Activated T-cell treated with anti-CD3 and anti-CD28 coated beads, Interleukin-2, amount 50 U/mL, for 72 hours (primary cell): ENCODE measurements at regions not wholly inside any gene's neighbourhood (a gene's known extent, or its start where the extent isn't known, plus 50 kb on each side); places are given as distances from the start of the nearest gene placed in this dataset.
"Not testable (repeated sequence)": the region's sequence is repeated elsewhere in the genome, so short reads cannot be mapped to it uniquely, and the experiment has no call there.

Experiments used
- ATAC-seq, 2 donors: fragments of 150-1000 bp; cut with Tn5 transposase; replicated peaks in 1 of 2; 2 replicates each; pipeline ENCODE4 v1.10.0; 2021; ENCODE audit warnings: moderate library complexity in 2 of 2, mild to moderate bottlenecking in 1 of 2
- DNase-seq, 2 donors: peaks; one replicate each; pipeline ENCODE4 v3.0.0; 2021 to 2022; ENCODE audit warnings: mixed read lengths in 1 of 2
- H3K27ac Mint-ChIP-seq: one replicate; pipeline ENCODE4 v1.8.0; 2022; ENCODE audit warnings: mild to moderate bottlenecking, moderate library complexity, mixed read lengths
- H3K27me3 Mint-ChIP-seq: one replicate; pipeline ENCODE4 v1.8.0; 2022; ENCODE audit warnings: low read depth, mixed read lengths
- H3K36me3 Mint-ChIP-seq, 2 donors: one replicate each; pipeline ENCODE4 v1.8.0; 2022; ENCODE audit warnings: mixed read lengths in 2 of 2, mild to moderate bottlenecking in 1 of 2; ENCODE audit not compliant: insufficient read depth in 2 of 2
- H3K4me1 Mint-ChIP-seq: one replicate; pipeline ENCODE4 v1.8.0; 2022; ENCODE audit warnings: low read depth, mixed read lengths
- H3K4me3 Mint-ChIP-seq, 2 donors: one replicate each; pipeline ENCODE4 v1.8.0; 2022; ENCODE audit warnings: mild to moderate bottlenecking in 2 of 2, mixed read lengths in 2 of 2, moderate library complexity in 2 of 2
- H3K9me3 Mint-ChIP-seq, 2 donors: one replicate each; pipeline ENCODE4 v1.8.0; 2022; ENCODE audit warnings: mixed read lengths in 2 of 2

DNA sequence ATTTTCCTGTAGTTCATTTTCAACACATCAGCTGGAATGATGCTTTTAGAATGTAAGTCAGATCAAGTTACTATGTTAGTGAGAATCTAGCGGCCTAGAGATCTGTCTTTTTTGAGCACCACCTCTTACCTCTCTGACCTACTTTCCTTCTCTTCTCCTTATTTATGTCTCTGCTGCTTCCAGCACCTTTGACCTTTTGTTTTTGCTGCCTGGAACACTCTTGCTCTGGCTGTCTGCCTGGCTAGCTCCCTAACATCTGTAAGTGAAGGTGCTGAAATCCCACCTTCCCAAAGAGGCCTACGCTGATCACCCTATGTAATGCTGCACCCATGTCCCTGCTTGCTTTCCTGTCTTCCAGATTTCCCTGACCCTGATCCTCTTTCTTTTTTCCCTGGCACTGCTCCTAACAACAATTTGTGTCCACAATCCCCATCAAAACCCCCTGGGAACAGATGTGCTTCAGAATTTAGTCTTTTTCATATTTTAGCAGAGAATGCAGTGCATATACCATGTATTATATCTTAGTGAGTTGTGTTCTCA is 87.8 kb downstream of the RFPL4B start:
- H3K27ac Mint-ChIP-seq = no peak overlapping the region
- DNase-seq (no peak), ATAC-seq (no peak)
- no peaks in the 10 kb centered on the region for H3K4me1 Mint-ChIP-seq
- H3K9me3 Mint-ChIP-seq = no peaks in the 10 kb centered on the region
- no peak overlapping the region for H3K4me3 Mint-ChIP-seq
- H3K36me3 Mint-ChIP-seq = no peaks in the 10 kb centered on the region
- H3K27me3 Mint-ChIP-seq = no peaks in the 10 kb centered on the region

DNA sequence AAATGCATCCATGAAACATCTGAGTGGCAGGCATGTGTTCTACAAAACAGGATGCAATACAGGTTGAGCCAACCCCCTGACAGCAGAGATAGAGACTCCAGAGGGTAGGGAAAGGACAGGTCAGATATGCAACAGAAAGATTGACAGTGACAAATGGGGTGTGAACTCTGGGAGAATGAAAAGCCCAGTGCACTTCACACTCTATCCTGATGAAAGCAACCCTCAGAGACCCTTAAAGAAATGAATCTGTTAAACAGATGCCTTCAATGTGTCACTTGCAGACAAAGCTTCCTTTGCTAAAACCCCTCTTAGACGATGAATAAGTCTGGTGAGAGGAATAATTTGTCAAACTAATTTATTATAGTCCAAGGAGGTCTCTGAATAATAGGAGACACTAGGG is 89.9 kb downstream of the RFPL4B start:
- Mint-ChIP-seq H3K36me3 (no peaks in the 10 kb centered on the region), H3K27me3 (no peaks in the 10 kb centered on the region), H3K9me3 (no peaks in the 10 kb centered on the region), H3K4me3 (no peak overlapping the region), H3K27ac (no peak overlapping the region), H3K4me1 (no peaks in the 10 kb centered on the region)
- ATAC-seq = no peak
- DNase-seq = no peak

DNA sequence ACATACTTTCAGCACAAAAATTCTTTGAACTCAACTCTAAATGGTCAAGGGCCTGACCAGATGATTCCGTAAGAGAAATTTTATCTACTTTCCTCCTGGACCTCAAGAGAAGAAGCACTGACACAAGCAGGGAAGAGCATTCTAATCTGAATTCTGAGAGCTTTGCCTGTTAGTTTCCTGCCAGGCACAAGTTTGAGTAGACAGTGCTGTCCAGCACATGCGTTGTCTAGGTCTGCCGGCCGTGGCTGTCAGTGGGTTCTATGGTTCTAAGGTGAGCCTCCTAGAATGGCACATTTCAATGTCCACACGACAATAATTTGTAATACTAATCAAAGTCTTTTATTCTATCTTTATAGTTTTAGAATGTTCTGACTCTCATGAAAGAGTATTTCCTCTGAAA is 91.9 kb downstream of the RFPL4B start:
- H3K4me1 Mint-ChIP-seq = no peaks in the 10 kb centered on the region
- DNase-seq (no peak), ATAC-seq (no peak)
- no peak overlapping the region for H3K27ac Mint-ChIP-seq
- H3K4me3 Mint-ChIP-seq = no peak overlapping the region
- no peaks in the 10 kb centered on the region for H3K36me3 Mint-ChIP-seq
- H3K27me3 Mint-ChIP-seq = no peaks in the 10 kb centered on the region
- H3K9me3 Mint-ChIP-seq = no peaks in the 10 kb centered on the region

- ATAC-seq (no peak), DNase-seq (no peak)
- no peaks in the 10 kb centered on the region for H3K27me3 Mint-ChIP-seq
- H3K36me3 Mint-ChIP-seq = no peaks in the 10 kb centered on the region
- no peak overlapping the region for H3K27ac Mint-ChIP-seq
- no peaks in the 10 kb centered on the region for H3K9me3 Mint-ChIP-seq
- no peaks in the 10 kb centered on the region for H3K4me1 Mint-ChIP-seq
- no peak overlapping the region for H3K4me3 Mint-ChIP-seq
Measured at GRCh38 chr6:112439432-112439831, 92.3 kb downstream of the RFPL4B start.

DNA sequence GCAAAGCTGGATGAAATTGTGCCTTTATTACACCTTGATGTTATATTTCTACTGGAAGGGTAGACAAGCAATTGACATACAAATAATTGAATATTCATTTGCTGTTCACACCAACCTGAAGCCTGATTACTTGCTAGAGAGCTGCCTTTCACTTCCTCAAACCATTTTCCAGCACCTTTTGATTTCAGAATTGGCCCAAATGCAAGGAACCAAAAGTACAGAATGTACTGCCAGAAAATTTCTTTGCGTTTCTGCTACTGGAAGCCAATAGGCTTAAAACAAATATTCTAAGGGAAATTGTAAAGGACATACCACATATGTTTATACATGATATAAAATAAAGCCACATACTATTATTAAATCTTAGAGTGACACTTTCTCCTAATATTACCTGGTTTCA is 94.5 kb downstream of the RFPL4B start:
- Mint-ChIP-seq H3K4me1 (no peaks in the 10 kb centered on the region), H3K9me3 (no peaks in the 10 kb centered on the region), H3K27me3 (no peaks in the 10 kb centered on the region), H3K27ac (no peak overlapping the region), H3K4me3 (no peak overlapping the region), H3K36me3 (no peaks in the 10 kb centered on the region)
- ATAC-seq (no peak), DNase-seq (no peak)

DNA sequence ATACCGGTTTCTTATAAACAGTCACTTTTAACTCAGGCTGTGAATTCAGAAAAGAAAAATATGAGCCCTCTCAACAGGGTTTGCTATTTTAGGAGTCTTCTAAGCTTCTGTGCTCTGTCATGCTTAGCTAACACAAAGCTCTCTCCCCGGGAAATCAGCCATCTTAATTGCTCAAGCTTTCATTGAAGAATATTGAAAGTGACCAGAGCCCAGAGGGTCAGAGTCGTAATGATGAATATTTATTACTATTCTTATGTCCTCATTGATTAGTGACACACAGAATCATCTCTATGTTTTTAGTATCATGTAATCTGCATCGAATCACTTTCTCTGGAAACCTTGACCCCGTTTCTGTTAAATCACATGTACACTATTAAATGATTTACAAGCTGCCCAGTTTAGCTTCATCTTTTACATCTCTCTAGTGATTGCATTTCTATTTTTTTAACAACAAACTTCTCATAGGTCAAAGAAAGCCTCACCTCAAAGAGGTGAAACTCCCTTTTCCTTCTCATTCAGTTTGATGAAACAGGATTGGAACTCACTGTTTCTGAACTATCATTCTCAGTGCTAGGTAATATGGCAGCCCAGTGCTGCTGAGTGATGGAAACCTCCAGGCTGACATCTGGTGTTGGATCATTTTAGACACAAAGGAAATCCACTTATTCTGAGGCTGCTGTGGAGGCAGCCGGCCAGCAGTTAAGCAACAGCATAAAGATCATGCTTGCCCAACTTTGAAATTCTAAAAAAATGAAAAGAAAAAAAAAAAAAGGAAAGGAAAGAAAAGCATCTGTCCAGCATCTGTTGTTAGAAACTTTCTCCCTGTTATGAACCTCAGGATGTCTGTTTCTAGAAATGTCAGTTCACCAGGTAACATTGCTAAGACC is 96.3 kb downstream of the RFPL4B start:
- H3K4me1 Mint-ChIP-seq = no peaks in the 10 kb centered on the region
- no peak for ATAC-seq
- no peak overlapping the region for H3K4me3 Mint-ChIP-seq
- H3K27me3 Mint-ChIP-seq = no peaks in the 10 kb centered on the region
- no peak for DNase-seq
- H3K36me3 Mint-ChIP-seq = no peaks in the 10 kb centered on the region
- no peak overlapping the region for H3K27ac Mint-ChIP-seq
- no peaks in the 10 kb centered on the region for H3K9me3 Mint-ChIP-seq

GRCh38 chr6:112448786-112449185 is 101.7 kb downstream of the RFPL4B start:
- H3K36me3 Mint-ChIP-seq, H3K27me3 Mint-ChIP-seq, ATAC-seq, H3K4me1 Mint-ChIP-seq, H3K4me3 Mint-ChIP-seq, DNase-seq, H3K27ac Mint-ChIP-seq, H3K9me3 Mint-ChIP-seq: not testable (repeated sequence)

GRCh38 chr6:112450663-112451062 is 103.5 kb downstream of the RFPL4B start:
- Mint-ChIP-seq H3K27ac (no peak overlapping the region), H3K27me3 (no peaks in the 10 kb centered on the region), H3K36me3 (no peaks in the 10 kb centered on the region), H3K4me3 (no peak overlapping the region), H3K9me3 (peaks cover 2 to 4% of the 10 kb centered on the region in 2 donors), H3K4me1 (no peaks in the 10 kb centered on the region)
- no peak for ATAC-seq
- no peak for DNase-seq

DNA sequence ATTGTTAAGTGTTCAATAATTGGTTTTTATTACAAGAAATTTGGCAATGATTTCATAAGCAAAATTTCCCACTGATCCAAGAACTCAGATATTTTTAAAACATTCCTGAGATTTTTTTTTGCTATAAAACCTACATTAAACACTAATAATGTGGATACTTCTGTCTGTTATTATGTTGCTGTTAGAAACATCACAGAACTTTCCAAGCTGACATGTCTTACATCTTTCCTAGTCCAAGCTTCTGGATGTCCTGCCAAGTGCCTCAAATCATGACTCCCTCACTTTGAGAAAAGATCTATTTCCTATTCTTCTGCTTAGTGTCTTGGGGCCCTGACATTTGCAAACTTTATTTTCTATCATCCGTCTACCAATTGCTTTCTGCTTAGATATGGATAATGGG is 110.8 kb downstream of the RFPL4B start:
- H3K36me3 Mint-ChIP-seq = no peaks in the 10 kb centered on the region
- DNase-seq (no peak), ATAC-seq (no peak)
- no peaks in the 10 kb centered on the region for H3K9me3 Mint-ChIP-seq
- H3K27ac Mint-ChIP-seq = no peak overlapping the region
- H3K4me3 Mint-ChIP-seq = no peak overlapping the region
- H3K4me1 Mint-ChIP-seq = no peaks in the 10 kb centered on the region
- H3K27me3 Mint-ChIP-seq = no peaks in the 10 kb centered on the region

GRCh38 chr6:112459758-112460304 is 112.7 kb downstream of the RFPL4B start:
- H3K4me1 Mint-ChIP-seq = no peaks in the 10 kb centered on the region
- H3K27me3 Mint-ChIP-seq = no peaks in the 10 kb centered on the region
- no peaks in the 10 kb centered on the region for H3K36me3 Mint-ChIP-seq
- ATAC-seq (no peak), DNase-seq (no peak)
- H3K4me3 Mint-ChIP-seq = no peak overlapping the region
- H3K27ac Mint-ChIP-seq = no peak overlapping the region
- no peaks in the 10 kb centered on the region for H3K9me3 Mint-ChIP-seq

DNA sequence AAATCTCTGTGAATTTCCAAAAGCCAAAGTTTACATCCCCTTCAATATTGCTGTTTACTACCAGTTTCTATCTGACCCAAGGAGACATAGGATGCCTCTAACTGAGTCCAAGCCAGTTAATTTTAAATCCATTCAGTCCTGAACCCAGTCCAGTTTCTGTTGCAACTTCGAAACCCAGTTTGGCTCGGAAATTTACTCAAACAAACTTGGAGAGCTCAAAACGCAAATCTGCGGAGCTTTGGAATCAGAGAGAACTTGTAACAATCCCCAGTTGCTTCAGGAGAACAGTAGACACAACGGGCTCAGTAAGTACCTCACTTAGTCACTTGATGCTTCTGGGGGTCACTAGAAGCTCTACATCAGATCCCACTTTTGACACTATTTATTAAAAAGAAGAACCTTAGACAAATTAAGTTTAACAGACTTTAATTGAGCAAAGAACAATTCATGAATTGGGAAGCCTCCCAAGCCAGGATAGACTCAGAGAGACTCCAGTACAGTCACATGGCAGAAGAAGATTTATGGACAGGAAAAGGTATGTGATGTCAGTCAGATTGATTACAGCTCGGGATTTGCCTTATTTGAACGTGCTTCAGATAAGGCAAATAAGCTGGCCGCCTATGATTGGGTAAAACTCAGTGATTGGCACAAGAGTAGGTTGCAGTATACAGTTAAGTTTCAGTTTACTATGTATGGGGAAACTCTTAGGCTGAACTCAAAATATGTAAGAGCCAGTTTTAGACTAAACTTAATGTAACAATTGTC is 118.0 kb downstream of the RFPL4B start:
- no peak overlapping the region for H3K4me3 Mint-ChIP-seq
- H3K27ac Mint-ChIP-seq = no peak overlapping the region
- H3K36me3 Mint-ChIP-seq = no peaks in the 10 kb centered on the region
- DNase-seq (no peak), ATAC-seq (no peak)
- no peaks in the 10 kb centered on the region for H3K27me3 Mint-ChIP-seq
- no peaks in the 10 kb centered on the region for H3K9me3 Mint-ChIP-seq
- H3K4me1 Mint-ChIP-seq = no peaks in the 10 kb centered on the region

GRCh38 chr6:112466373-112467151 is 119.4 kb downstream of the RFPL4B start:
- Mint-ChIP-seq H3K36me3 (no peaks in the 10 kb centered on the region), H3K4me3 (no peak overlapping the region), H3K27me3 (no peaks in the 10 kb centered on the region), H3K4me1 (no peaks in the 10 kb centered on the region), H3K27ac (no peak overlapping the region), H3K9me3 (no peaks in the 10 kb centered on the region)
- ATAC-seq (no peak), DNase-seq (no peak)

DNA sequence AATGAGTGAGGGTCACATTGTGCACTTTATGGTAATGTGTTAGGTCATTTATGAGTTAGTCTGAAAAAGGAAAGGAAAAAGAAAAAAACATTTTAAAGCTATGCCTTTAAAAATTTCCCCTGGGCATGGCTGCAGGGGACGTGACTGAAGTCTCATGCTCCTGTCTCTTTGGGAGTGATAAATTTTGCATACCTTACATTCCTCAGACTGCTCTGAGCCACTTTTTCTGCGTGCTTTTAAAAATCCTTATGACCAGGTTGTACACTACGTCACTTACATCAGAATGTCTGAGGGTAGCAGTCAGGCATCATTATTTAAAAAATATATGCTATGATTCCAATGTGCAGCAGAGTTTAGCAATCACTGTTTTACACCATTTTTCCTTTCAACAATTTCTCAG is 121.2 kb downstream of the RFPL4B start:
- Mint-ChIP-seq H3K9me3 (no peaks in the 10 kb centered on the region), H3K4me3 (no peak overlapping the region), H3K36me3 (no peaks in the 10 kb centered on the region), H3K27me3 (no peaks in the 10 kb centered on the region), H3K27ac (no peak overlapping the region), H3K4me1 (no peaks in the 10 kb centered on the region)
- DNase-seq (no peak), ATAC-seq (no peak)
